ENCODE measurements at regions not wholly inside any gene's neighbourhood (a gene's known extent, or its start where the extent isn't known, plus 50 kb on each side); places are given as distances from the start of the nearest gene placed in this dataset.
"Not testable (repeated sequence)": the region's sequence is repeated elsewhere in the genome, so short reads cannot be mapped to it uniquely, and the experiment has no call there.

GRCh38 chr2:226310146-226310545 is 489.5 kb downstream of the IRS1 start:
- no peak for DNase-seq

GRCh38 chr2:226308986-226309385 is 490.6 kb downstream of the IRS1 start:
- no peak for DNase-seq

GRCh38 chr2:226308323-226308680 is 491.3 kb downstream of the IRS1 start:
- no peak for DNase-seq

- no peak for DNase-seq
These were observed 491.9 kb downstream of the IRS1 start for GRCh38 chr2:226307487-226308322.

- no peak for DNase-seq
These were observed 492.7 kb downstream of the IRS1 start for GRCh38 chr2:226306969-226307368.

- DNase-seq = no peak
These were observed 495.3 kb downstream of the IRS1 start for GRCh38 chr2:226304308-226304707.

GRCh38 chr2:226303707-226304106 is 495.9 kb downstream of the IRS1 start:
- no peak for DNase-seq

- no peak for DNase-seq
These were observed 499.3 kb downstream of the IRS1 start for GRCh38 chr2:226300196-226300886.

- no peak for DNase-seq
These were observed 499.8 kb downstream of the IRS1 start for GRCh38 chr2:226299771-226300170.

- no peak for DNase-seq
These were observed 503.9 kb downstream of the IRS1 start for GRCh38 chr2:226295681-226296080.

- DNase-seq = no peak
These were observed 504.5 kb downstream of the IRS1 start for GRCh38 chr2:226295123-226295522.

- DNase-seq = not testable (repeated sequence)
These were observed 508.3 kb downstream of the IRS1 start for GRCh38 chr2:226291281-226291680.

- DNase-seq = no peak
These were observed 512.7 kb downstream of the IRS1 start for GRCh38 chr2:226286916-226287315.

- DNase-seq = no peak
These were observed 515.8 kb downstream of the IRS1 start for GRCh38 chr2:226283796-226284195.

GRCh38 chr2:226282151-226282550 is 517.5 kb downstream of the IRS1 start:
- DNase-seq = no peak

GRCh38 chr2:226280136-226280535 is 519.5 kb downstream of the IRS1 start:
- DNase-seq = not testable (repeated sequence)

- no peak for DNase-seq
These were observed 524.4 kb downstream of the IRS1 start for GRCh38 chr2:226275215-226275614.

GRCh38 chr2:226274143-226274542 is 525.5 kb downstream of the IRS1 start:
- DNase-seq = no peak

GRCh38 chr2:226273440-226273839 is 526.2 kb downstream of the IRS1 start:
- no peak for DNase-seq

- no peak for DNase-seq
These were observed 527.2 kb downstream of the IRS1 start for GRCh38 chr2:226272435-226272834.

- no peak for DNase-seq
These were observed 529.1 kb downstream of the IRS1 start for GRCh38 chr2:226270285-226271058.

- no peak for DNase-seq
These were observed 531.9 kb downstream of the IRS1 start for GRCh38 chr2:226267516-226268289.
